Uterus (tissue), 2 donors: ENCODE measurements at regions not wholly inside any gene's neighbourhood (a gene's known extent, or its start where the extent isn't known, plus 50 kb on each side); places are given as distances from the start of the nearest gene placed in this dataset.
"Not testable (repeated sequence)": the region's sequence is repeated elsewhere in the genome, so short reads cannot be mapped to it uniquely, and the experiment has no call there.

Experiments
- POLR2A ChIP-seq, 2 donors: fragments of 450-650 bp; IDR thresholded peaks; one replicate each; pipeline ENCODE4 v1.6.1; 2016; ENCODE audit warnings: antibody characterized with exemption in 2 of 2, mild to moderate bottlenecking in 1 of 2, moderate library complexity in 1 of 2
- TF ChIP-seq, protein P1 (sequence below), 4 experiments: fragments of 200-600 bp in 2 of 4; fragments of 450-650 bp in 2 of 4; sonication (generic) in 2 of 4; IDR thresholded peaks; one replicate each; pipeline ENCODE4 v1.5.1; 2016 to 2019; ENCODE audit warnings: antibody characterized with exemption in 4 of 4, mild to moderate bottlenecking in 2 of 4, moderate library complexity in 1 of 4

DNA sequence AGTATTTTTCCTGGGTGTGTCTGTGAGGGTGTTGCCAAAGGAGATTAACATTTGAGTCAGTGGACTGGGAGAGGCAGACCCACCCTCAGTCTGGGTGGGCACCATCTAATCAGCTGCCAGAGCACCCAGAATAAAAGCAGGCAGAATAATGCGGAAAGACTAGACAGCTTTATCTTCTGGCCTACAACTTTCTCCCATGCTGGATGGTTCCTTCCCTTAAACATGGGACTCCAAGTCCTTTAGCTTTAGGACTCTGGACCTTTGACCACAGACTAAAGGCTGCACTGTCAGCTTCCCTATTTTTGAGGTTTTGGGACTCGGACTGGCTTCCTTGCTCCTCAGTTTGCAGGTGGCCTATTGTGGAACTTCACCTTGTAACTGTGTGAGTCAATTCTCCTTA lies 418.1 kb downstream of the DTWD2 start:
- not testable (repeated sequence) for TF ChIP-seq POLR2A (IDR thresholded peaks at IDR 0.05)
- TF ChIP-seq, protein P1, sequence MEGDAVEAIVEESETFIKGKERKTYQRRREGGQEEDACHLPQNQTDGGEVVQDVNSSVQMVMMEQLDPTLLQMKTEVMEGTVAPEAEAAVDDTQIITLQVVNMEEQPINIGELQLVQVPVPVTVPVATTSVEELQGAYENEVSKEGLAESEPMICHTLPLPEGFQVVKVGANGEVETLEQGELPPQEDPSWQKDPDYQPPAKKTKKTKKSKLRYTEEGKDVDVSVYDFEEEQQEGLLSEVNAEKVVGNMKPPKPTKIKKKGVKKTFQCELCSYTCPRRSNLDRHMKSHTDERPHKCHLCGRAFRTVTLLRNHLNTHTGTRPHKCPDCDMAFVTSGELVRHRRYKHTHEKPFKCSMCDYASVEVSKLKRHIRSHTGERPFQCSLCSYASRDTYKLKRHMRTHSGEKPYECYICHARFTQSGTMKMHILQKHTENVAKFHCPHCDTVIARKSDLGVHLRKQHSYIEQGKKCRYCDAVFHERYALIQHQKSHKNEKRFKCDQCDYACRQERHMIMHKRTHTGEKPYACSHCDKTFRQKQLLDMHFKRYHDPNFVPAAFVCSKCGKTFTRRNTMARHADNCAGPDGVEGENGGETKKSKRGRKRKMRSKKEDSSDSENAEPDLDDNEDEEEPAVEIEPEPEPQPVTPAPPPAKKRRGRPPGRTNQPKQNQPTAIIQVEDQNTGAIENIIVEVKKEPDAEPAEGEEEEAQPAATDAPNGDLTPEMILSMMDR (IDR thresholded peaks at IDR 0.05): not testable (repeated sequence)
